Adrenal gland (tissue), 5 donors: ENCODE measurements at regions not wholly inside any gene's neighbourhood (a gene's known extent, or its start where the extent isn't known, plus 50 kb on each side); places are given as distances from the start of the nearest gene placed in this dataset.

ENCODE experiments used
- POLR2A ChIP-seq, 2 donors: fragments of 450-650 bp; IDR thresholded peaks; one replicate each; pipeline ENCODE4 v1.6.1; 2017; ENCODE audit warnings: antibody characterized with exemption in 2 of 2, mild to moderate bottlenecking in 2 of 2, moderate library complexity in 1 of 2
- TF ChIP-seq, protein P1 (sequence below), 6 experiments: fragments of 450-650 bp in 4 of 6; fragments of 200-600 bp in 2 of 6; sonication (generic) in 1 of 6; IDR thresholded peaks; 1 replicate in 5 of 6; 2 replicates in 1 of 6; pipeline versions ENCODE4 v1.5.1 to v1.8.0; 2016 to 2021; ENCODE audit warnings: antibody characterized with exemption in 6 of 6, mild to moderate bottlenecking in 2 of 6, moderate library complexity in 1 of 6
- donor health status: DM: no; HTN: no; CAD: no.

DNA sequence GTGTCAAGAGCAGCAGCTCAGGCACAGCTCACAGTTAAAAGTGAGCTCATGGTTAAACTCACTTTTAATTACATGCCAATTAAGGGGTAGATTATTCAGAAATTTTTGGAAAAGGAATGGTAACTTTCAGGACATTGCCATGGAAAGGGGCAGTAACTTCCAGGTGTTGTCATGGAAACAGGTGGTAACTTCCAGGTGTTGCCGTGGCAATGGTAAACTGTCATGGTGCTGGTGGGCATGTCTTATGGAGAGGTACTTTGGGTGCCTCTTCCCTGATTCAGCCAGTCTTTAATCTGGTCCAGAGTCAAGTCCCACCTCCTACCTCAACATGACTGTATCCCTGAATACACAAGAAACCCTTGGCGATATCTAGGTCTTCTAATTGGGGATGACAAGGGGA is 223.2 kb upstream of the TAS2R1 start:
- no peak for TF ChIP-seq POLR2A (IDR thresholded peaks at IDR 0.05)
- TF ChIP-seq, protein P1, sequence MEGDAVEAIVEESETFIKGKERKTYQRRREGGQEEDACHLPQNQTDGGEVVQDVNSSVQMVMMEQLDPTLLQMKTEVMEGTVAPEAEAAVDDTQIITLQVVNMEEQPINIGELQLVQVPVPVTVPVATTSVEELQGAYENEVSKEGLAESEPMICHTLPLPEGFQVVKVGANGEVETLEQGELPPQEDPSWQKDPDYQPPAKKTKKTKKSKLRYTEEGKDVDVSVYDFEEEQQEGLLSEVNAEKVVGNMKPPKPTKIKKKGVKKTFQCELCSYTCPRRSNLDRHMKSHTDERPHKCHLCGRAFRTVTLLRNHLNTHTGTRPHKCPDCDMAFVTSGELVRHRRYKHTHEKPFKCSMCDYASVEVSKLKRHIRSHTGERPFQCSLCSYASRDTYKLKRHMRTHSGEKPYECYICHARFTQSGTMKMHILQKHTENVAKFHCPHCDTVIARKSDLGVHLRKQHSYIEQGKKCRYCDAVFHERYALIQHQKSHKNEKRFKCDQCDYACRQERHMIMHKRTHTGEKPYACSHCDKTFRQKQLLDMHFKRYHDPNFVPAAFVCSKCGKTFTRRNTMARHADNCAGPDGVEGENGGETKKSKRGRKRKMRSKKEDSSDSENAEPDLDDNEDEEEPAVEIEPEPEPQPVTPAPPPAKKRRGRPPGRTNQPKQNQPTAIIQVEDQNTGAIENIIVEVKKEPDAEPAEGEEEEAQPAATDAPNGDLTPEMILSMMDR (IDR thresholded peaks at IDR 0.05) = no peak
